Liver (tissue), 7 donors: ENCODE measurements at regions not wholly inside any gene's neighbourhood (a gene's known extent, or its start where the extent isn't known, plus 50 kb on each side); places are given as distances from the start of the nearest gene placed in this dataset.

Source experiments
- DNase-seq: peaks from one replicate; pipeline ENCODE4 v3.0.0-alpha.2; 2017; ENCODE audit warnings: low spot score
- H3K27ac ChIP-seq, 2 donors: one replicate each; pipeline ENCODE4 v1.7.0; 2013; ENCODE audit warnings: inconsistent platforms in 2 of 2, low read length in 2 of 2, control low read depth in 1 of 2, low read depth in 1 of 2, mild to moderate bottlenecking in 1 of 2
- H3K27me3 ChIP-seq, 4 donors: one replicate each; pipeline versions ENCODE4 v1.6.1 to v1.7.0; 2013; ENCODE audit warnings: low read length in 3 of 4, inconsistent platforms in 1 of 4, mild to moderate bottlenecking in 1 of 4, moderate library complexity in 1 of 4; ENCODE audit not compliant: control insufficient read depth in 4 of 4, insufficient read depth in 4 of 4
- H3K36me3 ChIP-seq, 4 donors: one replicate each; pipeline versions ENCODE4 v1.6.1 to v1.7.0; 2013; ENCODE audit warnings: low read length in 3 of 4, mild to moderate bottlenecking in 3 of 4, low read depth in 1 of 4, moderate library complexity in 1 of 4; ENCODE audit not compliant: control insufficient read depth in 4 of 4, insufficient read depth in 3 of 4
- H3K4me1 ChIP-seq, 4 donors: one replicate each; pipeline versions ENCODE4 v1.6.1 to v1.7.0; 2013; ENCODE audit warnings: low read length in 3 of 4, mild to moderate bottlenecking in 3 of 4, moderate library complexity in 1 of 4; ENCODE audit not compliant: control insufficient read depth in 4 of 4, insufficient read depth in 4 of 4
- H3K4me3 ChIP-seq, 3 donors: one replicate each; pipeline versions ENCODE4 v1.6.1 to v1.7.0; 2013; ENCODE audit warnings: low read length in 3 of 3, control low read depth in 1 of 3, low read depth in 1 of 3, mild to moderate bottlenecking in 1 of 3
- H3K9ac ChIP-seq, 2 donors: one replicate each; pipeline ENCODE4 v1.7.0; 2013; ENCODE audit warnings: low read length in 2 of 2, mild to moderate bottlenecking in 2 of 2, moderate library complexity in 2 of 2, control low read depth in 1 of 2, low read depth in 1 of 2
- H3K9me3 ChIP-seq, 4 donors: one replicate each; pipeline versions ENCODE4 v1.6.1 to v1.7.0; 2013; ENCODE audit warnings: low read length in 3 of 4; ENCODE audit not compliant: control insufficient read depth in 4 of 4
- EGR1 ChIP-seq, 2 donors: IDR thresholded peaks; 2 replicates each; pipeline ENCODE4 v1.6.1; 2016 to 2018; ENCODE audit warnings: antibody characterized with exemption in 2 of 2, low read depth in 2 of 2
- FOXA1 ChIP-seq: IDR thresholded peaks from 2 replicates; pipeline ENCODE4 v1.6.1; 2016; ENCODE audit warnings: antibody characterized with exemption
- FOXA2 ChIP-seq: IDR thresholded peaks from 2 replicates; pipeline ENCODE4 v1.6.1; 2016; ENCODE audit warnings: antibody characterized with exemption
- GABPA ChIP-seq, 2 donors: IDR thresholded peaks in 1 of 2; conservative IDR thresholded peaks in 1 of 2; 2 replicates each; pipeline ENCODE4 v1.6.1; 2016; ENCODE audit warnings: antibody characterized with exemption in 2 of 2, mild to moderate bottlenecking in 1 of 2, moderate library complexity in 1 of 2
- HNF4A ChIP-seq, 2 donors: conservative IDR thresholded peaks; 2 replicates each; pipeline ENCODE4 v1.6.1; 2016; ENCODE audit warnings: antibody characterized with exemption in 2 of 2, mild to moderate bottlenecking in 2 of 2
- HNF4G ChIP-seq: IDR thresholded peaks from 2 replicates; pipeline ENCODE4 v1.6.1; 2016; ENCODE audit warnings: antibody characterized with exemption
- JUND ChIP-seq, 2 donors: IDR thresholded peaks; 2 replicates each; pipeline ENCODE4 v1.6.1; 2016; ENCODE audit warnings: antibody characterized with exemption in 2 of 2
- NR2F2 ChIP-seq: IDR thresholded peaks from 2 replicates; pipeline ENCODE4 v1.6.1; 2016; ENCODE audit warnings: antibody characterized with exemption
- RAD21 ChIP-seq, 2 donors: IDR thresholded peaks; 2 replicates each; pipeline ENCODE4 v1.6.1; 2016; ENCODE audit warnings: antibody characterized with exemption in 2 of 2, mild to moderate bottlenecking in 2 of 2
- RXRA ChIP-seq, 2 donors: IDR thresholded peaks; 2 replicates each; pipeline ENCODE4 v1.6.1; 2017 to 2018; ENCODE audit warnings: antibody characterized with exemption in 2 of 2, mild to moderate bottlenecking in 1 of 2
- SP1 ChIP-seq: IDR thresholded peaks from 2 replicates; pipeline ENCODE4 v1.6.1; 2018; ENCODE audit warnings: antibody characterized with exemption, mild to moderate bottlenecking
- TAF1 ChIP-seq: conservative IDR thresholded peaks from 2 replicates; pipeline ENCODE4 v1.6.1; 2016; ENCODE audit warnings: antibody characterized with exemption, mild to moderate bottlenecking
- YY1 ChIP-seq: IDR thresholded peaks from 2 replicates; pipeline ENCODE4 v1.6.1; 2016; ENCODE audit warnings: antibody characterized with exemption, mild to moderate bottlenecking
- WGBS: extraction: QIAGEN DNeasy Blood & Tissue Kit; methylation state at CpG from one replicate; pipeline ENCODE4 v1.1.7; 2013; 5-methylcytosine and 5-hydroxymethylcytosine counted together
- TF ChIP-seq, protein P1 (sequence below): IDR thresholded peaks from 2 replicates; pipeline ENCODE4 v1.6.1; 2016; ENCODE audit warnings: antibody characterized with exemption, mild to moderate bottlenecking
- TF ChIP-seq, protein P2 (sequence below): IDR thresholded peaks from 2 replicates; pipeline ENCODE4 v1.6.1; 2016; ENCODE audit warnings: antibody characterized with exemption
- TF ChIP-seq, protein P3 (sequence below): IDR thresholded peaks from 2 replicates; pipeline ENCODE4 v1.6.1; 2016; ENCODE audit warnings: antibody characterized with exemption
- TF ChIP-seq, protein P4 (sequence below): IDR thresholded peaks from 2 replicates; pipeline ENCODE4 v1.6.1; 2016; ENCODE audit warnings: antibody characterized with exemption
- donor health status: healthy.
- donor health status: healthy.
- donor health status: healthy.
- donor health status: healthy.

DNA sequence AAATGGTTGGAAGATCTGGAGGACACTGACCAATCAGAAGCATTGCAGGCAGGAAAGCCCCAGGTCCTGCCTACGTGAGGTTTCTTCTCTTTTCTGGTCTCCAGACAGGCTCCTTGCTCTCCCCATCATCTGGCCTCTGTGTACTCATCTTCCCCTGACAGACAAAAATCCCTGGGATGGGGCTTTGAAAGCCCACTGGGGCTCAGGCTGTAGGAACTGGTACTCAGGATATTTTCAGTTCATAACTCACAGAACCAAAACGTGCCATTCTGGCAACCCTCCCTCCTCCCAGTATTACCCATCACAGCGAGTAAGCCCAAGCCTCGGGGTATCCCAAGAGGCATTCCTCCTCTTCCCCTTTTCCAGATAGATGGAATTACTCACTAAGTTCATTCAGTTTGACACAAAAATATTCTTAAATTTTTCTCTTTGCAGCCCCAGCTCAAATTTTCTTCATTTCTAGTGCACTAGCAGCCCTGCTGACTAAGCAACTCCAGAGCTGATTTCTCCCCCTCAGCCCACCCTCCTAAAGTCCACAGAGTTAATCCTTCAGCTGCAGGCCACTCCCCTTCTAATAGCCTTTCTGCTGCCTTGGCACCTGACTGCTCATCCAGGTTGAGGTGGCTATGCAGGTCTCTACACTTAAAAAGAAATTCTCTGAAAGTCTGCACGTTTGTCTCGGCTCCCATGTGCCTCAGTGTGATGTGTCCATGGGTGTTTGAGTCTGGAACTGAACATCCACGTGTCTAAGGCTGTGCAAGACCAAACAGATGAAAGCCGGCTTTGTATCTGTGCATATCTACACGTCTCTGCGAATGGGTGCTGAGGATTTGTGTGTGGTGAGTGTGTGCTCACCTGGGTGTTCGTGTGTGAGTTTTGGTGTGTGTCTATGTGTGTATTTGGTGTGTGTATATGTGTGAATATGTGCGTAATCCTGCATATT is 331.4 kb downstream of the CCSER2 start:
- H3K9ac ChIP-seq, result no peak overlapping the region
- no peaks in the 10 kb centered on the region for H3K9me3 ChIP-seq
- 73% methylated on average over 12 of the region's 12 CpGs for WGBS
- no peak overlapping the region for H3K27ac ChIP-seq
- H3K4me1 ChIP-seq, result no peaks in the 10 kb centered on the region
- no peak for DNase-seq
- no peaks in the 10 kb centered on the region for H3K27me3 ChIP-seq
- H3K4me3 ChIP-seq, result no peak overlapping the region
- no peaks in the 10 kb centered on the region for H3K36me3 ChIP-seq
- TF ChIP-seq SP1 (no peak), GABPA (IDR thresholded peaks at IDR 0.05 in 1 of 2, conservative IDR thresholded peaks at IDR 0.05 in 1 of 2) (no peak), FOXA1 (no peak)
- TF ChIP-seq, protein P1, sequence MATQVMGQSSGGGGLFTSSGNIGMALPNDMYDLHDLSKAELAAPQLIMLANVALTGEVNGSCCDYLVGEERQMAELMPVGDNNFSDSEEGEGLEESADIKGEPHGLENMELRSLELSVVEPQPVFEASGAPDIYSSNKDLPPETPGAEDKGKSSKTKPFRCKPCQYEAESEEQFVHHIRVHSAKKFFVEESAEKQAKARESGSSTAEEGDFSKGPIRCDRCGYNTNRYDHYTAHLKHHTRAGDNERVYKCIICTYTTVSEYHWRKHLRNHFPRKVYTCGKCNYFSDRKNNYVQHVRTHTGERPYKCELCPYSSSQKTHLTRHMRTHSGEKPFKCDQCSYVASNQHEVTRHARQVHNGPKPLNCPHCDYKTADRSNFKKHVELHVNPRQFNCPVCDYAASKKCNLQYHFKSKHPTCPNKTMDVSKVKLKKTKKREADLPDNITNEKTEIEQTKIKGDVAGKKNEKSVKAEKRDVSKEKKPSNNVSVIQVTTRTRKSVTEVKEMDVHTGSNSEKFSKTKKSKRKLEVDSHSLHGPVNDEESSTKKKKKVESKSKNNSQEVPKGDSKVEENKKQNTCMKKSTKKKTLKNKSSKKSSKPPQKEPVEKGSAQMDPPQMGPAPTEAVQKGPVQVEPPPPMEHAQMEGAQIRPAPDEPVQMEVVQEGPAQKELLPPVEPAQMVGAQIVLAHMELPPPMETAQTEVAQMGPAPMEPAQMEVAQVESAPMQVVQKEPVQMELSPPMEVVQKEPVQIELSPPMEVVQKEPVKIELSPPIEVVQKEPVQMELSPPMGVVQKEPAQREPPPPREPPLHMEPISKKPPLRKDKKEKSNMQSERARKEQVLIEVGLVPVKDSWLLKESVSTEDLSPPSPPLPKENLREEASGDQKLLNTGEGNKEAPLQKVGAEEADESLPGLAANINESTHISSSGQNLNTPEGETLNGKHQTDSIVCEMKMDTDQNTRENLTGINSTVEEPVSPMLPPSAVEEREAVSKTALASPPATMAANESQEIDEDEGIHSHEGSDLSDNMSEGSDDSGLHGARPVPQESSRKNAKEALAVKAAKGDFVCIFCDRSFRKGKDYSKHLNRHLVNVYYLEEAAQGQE, result no peak
- TF ChIP-seq, protein P2, sequence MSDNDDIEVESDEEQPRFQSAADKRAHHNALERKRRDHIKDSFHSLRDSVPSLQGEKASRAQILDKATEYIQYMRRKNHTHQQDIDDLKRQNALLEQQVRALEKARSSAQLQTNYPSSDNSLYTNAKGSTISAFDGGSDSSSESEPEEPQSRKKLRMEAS, result no peak

DNA sequence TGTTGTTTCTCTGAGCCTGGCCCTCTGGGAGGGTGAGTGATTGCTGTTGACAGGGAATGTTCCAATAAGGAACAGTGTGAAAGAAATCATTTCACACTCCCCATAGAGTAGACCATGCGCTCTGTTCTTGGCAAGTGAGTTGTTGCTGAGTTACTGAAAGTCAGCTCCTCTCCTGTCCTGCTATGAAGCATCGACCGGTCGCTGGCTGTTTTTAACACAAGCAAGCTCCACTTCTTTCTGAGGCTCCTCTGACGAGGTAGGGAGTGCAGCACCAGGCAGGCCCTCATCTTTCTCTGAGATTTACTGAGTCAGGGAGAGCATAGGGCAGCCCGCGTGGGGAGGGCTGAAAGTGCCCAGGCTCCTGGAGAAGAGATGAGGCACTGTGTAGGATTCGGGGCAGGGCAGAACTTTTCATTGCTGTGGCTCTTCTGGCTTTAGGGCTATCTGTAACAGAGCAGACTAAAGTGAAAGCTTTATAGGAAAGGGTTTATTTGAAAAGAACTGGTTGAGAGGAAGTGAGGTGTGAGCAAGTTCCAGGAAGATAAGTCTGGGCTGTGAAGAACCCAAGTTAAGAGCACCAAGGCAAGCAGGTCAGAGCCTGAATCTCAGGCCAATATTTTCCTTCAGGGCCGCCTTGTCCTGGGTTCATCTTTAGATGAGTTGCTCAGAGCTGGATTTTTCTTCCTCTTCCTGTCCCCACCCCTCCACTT is 332.2 kb downstream of the CCSER2 start:
- H3K27ac ChIP-seq, result no peak overlapping the region
- H3K9ac ChIP-seq, result no peak overlapping the region
- no peak for DNase-seq

DNA sequence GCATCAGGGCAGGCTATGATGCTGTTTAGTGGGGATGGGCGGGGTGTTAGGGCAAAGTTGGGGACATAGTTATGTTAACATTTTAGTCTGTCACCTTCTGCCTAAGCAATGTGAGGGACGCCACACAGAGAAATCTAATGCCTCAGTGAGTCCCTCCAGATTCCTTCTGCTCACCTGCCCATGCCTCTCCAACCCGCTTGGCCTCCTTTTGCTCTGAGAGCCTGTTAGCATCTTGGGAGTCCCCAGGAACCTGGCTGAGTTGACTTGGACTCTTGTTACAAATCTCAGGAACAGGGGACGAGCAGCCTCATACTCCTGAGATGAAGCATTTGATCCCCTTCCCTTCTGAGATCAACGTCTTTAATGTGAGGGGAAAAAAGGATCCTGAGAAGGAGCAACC is 336.8 kb downstream of the CCSER2 start:
- H3K27me3 ChIP-seq, result no peaks in the 10 kb centered on the region
- WGBS, result 73% methylated on average over 5 of the region's 5 CpGs
- no peak overlapping the region for H3K9ac ChIP-seq
- no peaks in the 10 kb centered on the region for H3K4me1 ChIP-seq
- H3K4me3 ChIP-seq, result no peak overlapping the region
- H3K36me3 ChIP-seq, result no peaks in the 10 kb centered on the region
- no peak for DNase-seq
- no peak overlapping the region for H3K27ac ChIP-seq
- H3K9me3 ChIP-seq, result no peaks in the 10 kb centered on the region
- TF ChIP-seq EGR1 (IDR thresholded peaks at IDR 0.05; ENCODE audit: low read depth in 2 of 2) (no peak), NR2F2 (no peak), RXRA (IDR thresholded peaks at IDR 0.05) (no peak), HNF4G (no peak), TAF1 (no peak), YY1 (no peak), RAD21 (IDR thresholded peaks at IDR 0.05) (no peak)
- TF ChIP-seq, protein P3, sequence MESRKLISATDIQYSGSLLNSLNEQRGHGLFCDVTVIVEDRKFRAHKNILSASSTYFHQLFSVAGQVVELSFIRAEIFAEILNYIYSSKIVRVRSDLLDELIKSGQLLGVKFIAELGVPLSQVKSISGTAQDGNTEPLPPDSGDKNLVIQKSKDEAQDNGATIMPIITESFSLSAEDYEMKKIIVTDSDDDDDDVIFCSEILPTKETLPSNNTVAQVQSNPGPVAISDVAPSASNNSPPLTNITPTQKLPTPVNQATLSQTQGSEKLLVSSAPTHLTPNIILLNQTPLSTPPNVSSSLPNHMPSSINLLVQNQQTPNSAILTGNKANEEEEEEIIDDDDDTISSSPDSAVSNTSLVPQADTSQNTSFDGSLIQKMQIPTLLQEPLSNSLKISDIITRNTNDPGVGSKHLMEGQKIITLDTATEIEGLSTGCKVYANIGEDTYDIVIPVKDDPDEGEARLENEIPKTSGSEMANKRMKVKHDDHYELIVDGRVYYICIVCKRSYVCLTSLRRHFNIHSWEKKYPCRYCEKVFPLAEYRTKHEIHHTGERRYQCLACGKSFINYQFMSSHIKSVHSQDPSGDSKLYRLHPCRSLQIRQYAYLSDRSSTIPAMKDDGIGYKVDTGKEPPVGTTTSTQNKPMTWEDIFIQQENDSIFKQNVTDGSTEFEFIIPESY, result no peak
- TF ChIP-seq, protein P1, result no peak

More for the DNA sequence above, 332.2 kb downstream of the CCSER2 start:
- H3K4me3 ChIP-seq, result no peak overlapping the region
- no peak for TF ChIP-seq YY1
- TF ChIP-seq HNF4A (conservative IDR thresholded peaks at IDR 0.05), result no peak
- no peak for TF ChIP-seq FOXA1
- no peak for TF ChIP-seq FOXA2
- TF ChIP-seq, protein P2, result no peak
- TF ChIP-seq, protein P4, sequence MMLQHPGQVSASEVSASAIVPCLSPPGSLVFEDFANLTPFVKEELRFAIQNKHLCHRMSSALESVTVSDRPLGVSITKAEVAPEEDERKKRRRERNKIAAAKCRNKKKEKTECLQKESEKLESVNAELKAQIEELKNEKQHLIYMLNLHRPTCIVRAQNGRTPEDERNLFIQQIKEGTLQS, result no peak
- TF ChIP-seq JUND (IDR thresholded peaks at IDR 0.05), result no peak
- no peak for TF ChIP-seq EGR1 (IDR thresholded peaks at IDR 0.05; ENCODE audit: low read depth in 2 of 2)
- no peak for TF ChIP-seq TAF1
- 72% methylated on average over 9 of the region's 9 CpGs for WGBS
- no peaks in the 10 kb centered on the region for H3K4me1 ChIP-seq
- H3K27me3 ChIP-seq, result no peaks in the 10 kb centered on the region
- H3K9me3 ChIP-seq, result no peaks in the 10 kb centered on the region
- no peaks in the 10 kb centered on the region for H3K36me3 ChIP-seq
